GM03348 (cell line): ENCODE measurements at regions not wholly inside any gene's neighbourhood (a gene's known extent, or its start where the extent isn't known, plus 50 kb on each side); places are given as distances from the start of the nearest gene placed in this dataset.
"Not testable (repeated sequence)": the region's sequence is repeated elsewhere in the genome, so short reads cannot be mapped to it uniquely, and the experiment has no call there.

Experiments
- DNase-seq: peaks from one replicate; pipeline ENCODE4 v3.0.0; 2012; ENCODE audit warnings: low spot score

DNA sequence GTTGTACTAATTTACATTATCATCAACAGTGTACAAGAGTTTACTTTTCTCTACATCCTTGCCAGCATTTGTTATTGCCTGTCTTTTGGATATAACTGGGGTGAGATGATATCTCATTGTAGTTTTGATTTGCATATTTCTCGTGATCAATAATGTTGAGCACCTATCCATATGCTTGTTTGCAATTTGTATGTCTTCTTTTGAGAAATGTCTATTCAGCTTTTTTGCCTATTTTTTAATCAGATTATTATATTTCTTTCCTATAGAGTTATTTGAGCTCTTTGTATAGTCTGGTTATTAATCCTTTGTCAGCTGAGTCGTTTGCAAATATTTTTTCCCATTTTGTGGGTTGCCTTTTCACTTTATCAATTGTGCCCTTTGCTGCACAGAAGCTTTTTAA is 540.8 kb upstream of the SGO1 start:
- no peak for DNase-seq

DNA sequence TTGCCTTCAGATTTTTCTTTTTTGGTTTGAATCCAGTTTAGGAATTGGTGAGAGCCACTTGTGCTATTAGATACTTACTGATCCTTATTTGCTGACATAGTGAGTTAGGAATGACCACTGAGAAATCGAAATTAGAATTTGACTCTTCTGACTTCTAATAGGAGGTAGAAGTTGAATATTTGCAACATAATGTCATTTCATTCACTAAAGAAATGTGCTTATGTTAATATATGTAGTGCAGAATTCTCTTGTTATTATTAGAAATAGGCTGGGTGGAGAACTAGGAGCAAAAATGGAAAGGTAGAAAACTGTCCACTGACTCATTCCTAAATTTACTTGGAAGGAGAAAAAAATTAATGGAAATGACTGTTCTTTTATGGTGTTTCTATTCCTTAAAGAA is 538.2 kb upstream of the SGO1 start:
- DNase-seq, result no peak

DNA sequence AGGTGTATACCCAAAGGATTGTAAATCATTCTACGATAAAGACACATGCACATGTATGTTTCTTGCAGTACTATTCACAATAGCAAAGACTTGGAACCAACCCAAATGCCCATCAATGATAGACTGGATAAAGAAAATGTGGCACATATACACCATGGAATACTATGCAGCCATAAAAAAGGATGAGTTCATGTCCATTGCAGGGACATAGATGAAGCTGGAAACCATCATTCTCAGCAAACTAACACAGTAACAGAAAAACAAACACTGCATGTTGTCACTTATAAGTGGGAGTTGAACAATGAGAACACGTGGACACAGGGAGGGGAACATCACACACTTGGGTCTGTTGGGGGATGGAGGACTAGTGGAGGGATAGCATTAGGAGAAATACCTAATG is 530.4 kb upstream of the SGO1 start:
- DNase-seq, result not testable (repeated sequence)

DNA sequence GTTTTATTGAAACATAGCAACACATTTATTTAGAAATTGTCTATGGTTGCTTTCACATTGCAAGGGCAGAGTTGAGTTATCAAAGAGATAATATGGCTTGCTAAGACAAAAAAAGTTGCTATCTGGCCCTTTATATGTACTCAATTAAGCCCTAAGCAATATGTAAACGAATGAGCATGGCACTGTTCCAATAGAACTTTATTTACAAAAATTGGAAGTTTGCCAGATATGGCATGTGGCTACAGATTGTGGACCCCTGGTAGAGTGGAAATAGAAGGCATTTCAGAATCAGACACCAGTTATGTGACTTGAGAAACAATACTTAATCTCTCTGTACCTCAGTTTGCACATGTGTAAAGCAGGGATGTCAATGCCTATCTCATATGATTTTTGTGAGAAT is 515.6 kb upstream of the SGO1 start:
- no peak for DNase-seq

DNA sequence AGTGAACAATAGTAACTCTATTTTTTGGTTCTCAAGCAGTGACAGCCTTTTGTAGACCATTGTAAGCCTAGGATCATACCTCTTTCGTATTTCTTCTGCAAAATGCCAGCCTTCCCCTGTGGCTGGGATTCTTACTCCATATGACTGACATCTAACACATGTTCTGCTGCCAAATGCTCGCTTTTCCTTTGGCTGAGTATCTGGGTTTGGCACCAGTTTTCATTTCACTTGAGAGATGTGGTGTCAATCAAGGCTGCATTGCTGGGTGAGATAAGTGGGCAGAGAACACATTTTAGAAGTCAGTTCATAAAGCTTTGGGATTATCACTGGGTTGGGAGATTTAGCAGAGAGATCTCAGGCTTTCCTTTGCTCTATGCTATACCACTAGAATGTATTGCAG is 514.7 kb upstream of the SGO1 start:
- DNase-seq, result no peak

DNA sequence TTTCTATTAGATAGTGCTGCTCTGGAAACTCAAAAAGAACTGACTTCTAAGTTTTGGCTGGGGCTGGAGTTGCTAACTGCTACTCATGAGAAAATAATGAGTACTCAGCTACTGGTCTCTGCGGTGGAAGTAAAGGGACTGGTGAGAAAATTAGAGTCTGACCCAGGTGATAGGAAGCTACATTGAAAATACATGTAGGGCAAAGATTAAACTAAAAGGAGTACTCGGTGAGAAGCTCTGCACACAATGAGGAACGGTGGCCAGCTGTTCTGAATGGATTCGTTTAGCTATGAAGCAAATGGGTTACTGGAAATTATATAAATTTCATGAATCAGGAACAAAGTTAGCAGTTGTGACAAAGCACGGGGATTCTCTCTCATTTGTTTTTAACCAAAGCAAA is 512.9 kb upstream of the SGO1 start:
- DNase-seq, result no peak

DNA sequence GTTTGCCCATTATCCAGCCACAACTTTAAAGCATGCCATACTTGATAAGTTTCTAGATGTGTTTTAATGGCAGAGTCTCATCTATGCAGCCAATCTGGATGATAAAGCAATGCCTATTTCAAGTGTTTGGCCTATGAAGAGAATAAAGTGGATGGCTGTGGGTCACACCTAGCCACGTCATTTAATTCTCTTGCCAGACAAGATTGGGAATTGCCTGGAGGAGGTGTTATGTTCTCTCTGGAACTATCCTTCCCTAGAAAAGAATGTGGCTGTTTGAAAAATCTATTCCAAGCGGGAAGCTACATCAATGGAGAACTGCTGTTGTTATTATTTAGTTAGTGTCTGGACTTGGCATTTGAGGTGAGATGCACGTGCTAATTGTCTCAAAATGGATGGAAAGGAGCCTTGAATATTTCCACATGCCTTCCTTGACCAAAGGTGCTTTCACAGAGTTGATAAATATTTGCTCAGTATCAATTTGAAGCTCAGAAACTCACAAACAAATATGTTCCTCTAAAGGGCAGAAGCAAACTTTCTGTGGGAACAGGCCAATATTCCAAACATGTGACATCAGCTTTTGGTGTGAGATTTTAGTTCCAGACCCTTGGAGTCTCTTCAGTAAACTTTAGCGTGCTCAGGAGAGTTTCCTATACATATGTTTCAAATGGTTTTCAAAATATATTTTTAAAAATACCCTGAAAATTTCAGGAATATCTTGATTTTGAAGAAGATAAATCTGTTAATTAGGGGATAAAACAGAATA is 510.6 kb upstream of the SGO1 start:
- DNase-seq, result no peak

DNA sequence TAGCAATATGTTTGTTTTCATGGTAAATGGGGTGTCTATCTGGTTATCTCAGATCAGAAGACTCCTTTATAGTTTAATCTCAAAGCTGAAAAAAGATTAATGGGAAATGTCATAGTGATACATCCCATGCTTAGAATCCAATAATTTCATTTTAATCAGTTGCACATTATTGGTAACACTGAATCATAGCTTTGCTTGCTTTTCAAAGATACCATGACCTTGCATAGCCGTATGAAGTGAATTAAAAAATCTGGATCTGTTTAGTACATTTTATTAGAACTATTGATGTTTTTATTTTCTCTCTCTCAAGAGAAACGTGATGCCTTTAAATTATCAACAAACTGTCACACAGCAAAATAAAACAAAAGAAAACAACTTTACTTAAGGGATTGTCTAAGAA is 506.7 kb upstream of the SGO1 start:
- no peak for DNase-seq

DNA sequence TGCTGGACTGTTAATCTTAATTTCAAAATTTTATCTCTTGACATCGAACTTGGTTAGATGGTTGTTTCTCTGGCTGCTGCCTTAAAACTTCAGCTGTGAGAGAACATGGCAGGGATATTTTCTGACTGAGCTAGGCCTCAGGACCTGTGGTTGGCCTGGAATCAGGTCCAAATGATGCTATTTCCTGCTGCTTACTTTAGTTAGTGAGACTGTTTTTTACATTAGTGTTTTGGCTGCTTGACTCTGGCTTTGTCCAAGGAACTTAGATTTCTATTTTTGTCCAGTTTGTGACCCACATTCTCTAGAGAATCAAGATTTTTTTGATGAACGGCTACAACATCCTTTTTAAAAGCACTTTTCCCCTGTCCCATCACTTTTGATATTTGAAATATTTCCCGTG is 497.9 kb upstream of the SGO1 start:
- DNase-seq, result peak; percentile 66

DNA sequence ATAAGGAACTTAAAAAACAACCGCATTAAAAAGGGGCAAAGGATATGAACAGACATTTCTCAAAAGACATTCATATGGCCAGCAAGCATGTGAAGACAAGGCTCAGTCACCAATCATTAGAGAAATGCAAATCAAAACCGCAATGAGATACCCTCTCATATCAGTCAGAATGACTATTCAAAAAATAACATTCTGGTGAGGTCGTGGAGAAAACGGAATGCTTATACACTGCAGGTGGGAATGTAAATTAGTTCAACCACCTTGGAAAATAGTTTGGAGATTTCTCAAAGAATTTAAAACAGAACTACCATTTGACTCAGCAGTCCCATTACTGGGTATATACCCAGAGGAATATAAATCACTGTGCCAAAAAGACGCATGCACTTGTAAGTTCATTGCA is 496.6 kb upstream of the SGO1 start:
- DNase-seq, result no peak

DNA sequence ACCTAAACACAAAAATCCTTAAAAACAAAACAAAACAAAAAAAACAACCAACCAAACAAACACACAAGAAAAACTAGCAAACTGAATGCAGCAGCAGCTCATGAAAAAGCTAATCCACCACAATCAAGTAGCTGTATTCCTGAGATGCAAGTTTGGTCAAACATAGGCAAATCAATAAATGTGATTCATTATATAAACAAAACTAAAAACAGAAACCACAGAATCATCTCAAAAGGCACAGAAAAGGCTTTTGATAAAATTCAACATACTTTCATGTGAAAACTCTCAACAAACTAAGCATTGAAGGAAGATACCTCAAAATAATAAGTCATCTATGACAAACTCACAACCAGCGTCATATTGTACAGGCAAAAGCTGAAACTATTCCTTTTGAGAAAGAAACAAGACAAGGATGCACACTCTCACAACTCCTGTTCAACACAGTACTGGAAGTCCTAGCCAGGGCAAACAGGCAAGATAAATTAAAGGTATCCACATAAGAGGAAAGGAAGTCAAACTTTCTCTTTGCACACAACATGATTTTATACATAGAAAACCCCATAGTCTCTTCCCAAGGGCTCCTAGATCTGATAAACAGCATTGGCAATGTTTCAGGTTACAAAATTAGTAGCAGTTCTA is 495.1 kb upstream of the SGO1 start:
- DNase-seq, result no peak

DNA sequence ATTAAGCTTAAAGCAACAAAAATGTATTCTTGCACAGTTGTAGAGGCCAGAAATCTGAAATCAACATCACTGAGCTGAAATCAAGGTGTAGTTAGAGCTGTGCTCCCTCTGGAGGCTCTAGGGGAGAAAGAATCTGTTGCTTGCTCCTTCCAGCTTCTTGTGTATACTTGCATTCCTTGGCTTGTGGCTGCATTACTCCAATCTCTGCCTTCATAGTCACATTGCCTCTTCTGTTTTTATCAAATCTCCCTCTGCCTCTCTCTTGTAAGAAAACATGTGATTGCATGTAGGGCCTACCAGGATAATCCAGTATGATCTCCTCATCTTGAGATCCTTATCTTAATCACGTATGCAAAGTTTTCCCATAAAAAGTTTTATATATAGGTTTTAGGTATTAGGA is 487.9 kb upstream of the SGO1 start:
- DNase-seq, result no peak

DNA sequence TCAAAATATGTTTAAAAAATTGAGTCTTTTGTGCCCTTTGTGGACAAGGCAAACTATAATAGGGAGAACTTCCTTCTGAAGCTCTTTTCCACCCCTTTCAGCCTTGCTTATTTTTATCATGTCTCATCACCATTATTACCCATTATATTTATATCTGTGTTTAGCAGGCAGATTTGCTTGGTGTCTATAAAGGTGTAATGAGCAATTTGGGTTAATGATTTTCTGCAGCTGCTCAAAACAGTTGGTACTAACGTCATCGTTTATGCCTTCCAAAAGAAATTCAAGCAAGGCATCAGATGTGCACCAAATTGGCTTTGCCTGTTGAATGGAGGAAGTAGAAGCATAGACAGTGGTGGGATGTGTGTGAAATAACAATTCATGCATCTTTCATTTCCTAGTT is 483.7 kb upstream of the SGO1 start:
- DNase-seq, result no peak

DNA sequence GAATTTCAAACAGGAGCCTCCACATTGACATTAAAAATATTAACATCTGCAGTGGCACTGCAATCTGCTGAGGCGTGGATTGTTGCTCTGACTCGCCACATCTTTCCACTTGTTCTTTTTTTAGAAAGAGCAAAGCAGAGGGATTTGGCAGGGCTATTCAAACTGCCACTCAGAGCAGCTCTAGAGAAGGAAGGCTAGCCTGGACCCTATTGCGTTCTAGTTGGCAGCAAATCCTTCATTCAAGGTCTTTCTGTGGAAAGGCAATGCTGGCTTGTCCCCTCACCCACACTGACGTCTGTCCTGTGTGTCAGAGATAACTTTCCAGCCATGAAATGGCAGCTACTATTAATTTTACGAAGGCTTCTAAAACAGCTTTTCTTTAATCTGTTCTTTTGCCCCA is 483.2 kb upstream of the SGO1 start:
- peak; percentile 24 for DNase-seq

DNA sequence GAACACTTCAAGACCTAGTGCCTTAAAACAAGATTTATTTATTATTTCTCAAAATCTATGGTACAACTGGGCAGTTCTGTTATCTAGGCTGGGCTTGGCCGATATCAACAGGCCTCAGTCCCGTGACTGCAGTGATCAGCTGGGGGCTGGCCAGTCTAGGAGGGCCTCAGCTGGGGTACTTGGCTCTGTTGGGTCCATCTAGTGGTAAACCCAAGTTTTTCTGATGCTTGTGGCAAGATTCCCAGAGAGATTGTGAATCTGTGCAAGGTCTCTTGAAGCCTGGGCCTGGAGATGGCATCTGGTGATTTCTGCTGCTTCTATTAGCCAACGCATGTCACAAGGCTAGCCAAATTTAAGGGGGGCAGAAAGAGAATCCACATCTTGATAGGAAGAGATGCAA is 482.4 kb upstream of the SGO1 start:
- no peak for DNase-seq

DNA sequence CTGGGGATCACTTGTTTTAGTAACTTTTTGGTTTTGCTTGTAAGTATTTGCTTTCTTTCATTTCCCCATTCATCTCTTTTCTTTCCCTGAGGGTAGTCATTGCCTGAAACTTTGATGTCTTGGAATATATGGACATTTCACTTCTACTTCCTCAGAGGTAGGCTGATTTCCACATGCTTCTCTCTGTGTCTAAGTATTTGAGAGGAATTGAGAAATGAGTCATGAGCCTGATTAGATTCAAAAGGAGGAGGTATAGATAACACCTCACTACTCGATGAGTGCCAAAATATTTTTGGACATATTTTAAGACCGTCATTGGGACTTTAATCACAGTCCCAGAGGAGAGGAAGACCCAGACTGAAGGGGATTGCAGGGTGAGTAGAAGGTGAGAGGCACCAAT is 480.1 kb upstream of the SGO1 start:
- peak; percentile 18 for DNase-seq

DNA sequence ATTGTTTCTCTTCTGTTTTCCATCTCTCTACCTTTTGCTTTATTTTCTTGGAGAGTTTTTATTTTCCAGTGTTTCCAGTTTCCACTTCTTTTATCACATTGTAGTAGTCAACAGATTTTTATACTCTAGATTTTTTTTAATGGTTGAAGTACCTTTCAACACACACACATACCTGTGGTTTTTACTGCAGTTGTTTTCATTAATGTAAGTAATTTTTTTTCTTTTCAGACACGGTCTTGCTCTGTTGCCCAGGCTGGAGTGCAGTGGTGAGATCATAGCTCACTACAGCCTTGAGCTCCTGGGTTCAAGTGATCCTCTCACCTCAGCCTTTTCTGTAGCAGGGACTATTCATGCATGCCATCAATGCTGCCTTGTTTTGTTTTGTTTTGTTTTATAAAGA is 472.5 kb upstream of the SGO1 start:
- no peak for DNase-seq

DNA sequence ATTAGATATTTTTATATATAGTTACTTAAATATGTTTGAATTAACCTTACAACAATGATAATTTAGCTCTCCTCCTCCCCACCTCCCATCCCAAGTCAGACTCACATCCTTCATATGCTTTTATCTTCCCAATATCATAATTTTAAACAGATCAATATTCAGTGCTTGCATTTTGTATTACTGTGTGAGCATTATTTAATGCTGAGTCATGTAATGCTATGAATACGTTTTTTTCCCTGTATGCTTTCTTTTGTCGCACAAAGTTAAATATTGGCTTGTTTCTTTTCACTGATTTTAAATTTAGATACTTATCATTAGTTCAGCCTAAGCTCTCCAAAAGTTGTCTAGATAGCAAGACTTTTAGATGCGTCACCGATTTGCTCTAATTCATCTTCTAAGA is 471.6 kb upstream of the SGO1 start:
- DNase-seq, result no peak

DNA sequence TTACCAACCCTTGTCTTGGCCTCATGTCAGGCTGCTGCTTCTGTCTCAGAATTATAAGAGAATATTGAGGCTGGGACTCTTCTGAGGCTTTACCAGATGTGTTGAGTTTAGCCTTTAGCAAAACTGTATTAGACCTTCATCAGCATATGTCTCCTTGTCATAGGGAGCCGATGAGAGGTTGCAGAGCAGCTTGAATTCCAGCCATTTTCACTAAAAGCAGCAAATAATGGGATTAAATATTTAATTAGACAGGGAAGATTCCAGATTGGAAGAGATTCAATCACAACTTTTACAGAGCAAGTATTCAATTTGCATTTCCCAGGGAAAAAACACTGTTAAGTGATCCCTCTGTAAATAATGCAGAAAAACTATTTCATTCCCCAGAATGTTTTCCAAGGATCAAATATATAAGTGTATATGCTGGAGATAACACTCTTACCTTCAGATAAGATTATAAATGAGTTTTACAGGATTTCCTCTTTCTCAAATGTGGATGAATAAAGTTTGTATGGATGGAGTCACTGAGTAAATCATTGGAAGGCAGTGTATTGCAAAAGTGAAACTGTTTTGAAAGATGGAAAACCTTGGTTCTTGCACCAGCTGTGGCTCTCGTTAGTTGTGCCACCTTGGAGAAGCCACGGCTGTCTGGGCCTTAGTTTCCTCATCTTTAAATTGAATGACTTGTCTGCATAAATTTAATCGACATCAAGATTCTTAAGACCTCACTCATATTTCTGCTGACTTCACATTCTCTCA is 466.4 kb upstream of the SGO1 start:
- DNase-seq, result no peak

DNA sequence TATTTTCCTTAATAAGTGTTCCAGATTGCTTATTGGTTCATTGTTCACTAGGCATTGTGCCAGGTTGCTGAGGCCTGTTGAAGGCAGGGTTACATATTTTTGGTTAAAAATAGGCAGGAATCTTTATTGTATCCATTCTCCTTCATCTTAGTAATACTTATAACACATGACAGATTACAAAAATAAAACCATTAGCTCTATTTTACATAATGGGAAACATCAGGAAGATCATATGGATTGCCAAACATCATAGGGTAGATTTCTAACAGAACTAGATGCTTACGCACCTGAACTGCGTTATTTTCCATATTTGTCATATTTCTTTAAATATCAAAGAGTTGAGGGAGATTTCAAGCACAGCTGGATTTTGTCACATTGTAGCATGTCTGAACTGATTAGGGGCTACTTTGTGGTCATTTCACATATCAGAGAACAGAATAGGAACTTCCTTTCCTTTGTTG is 462.9 kb upstream of the SGO1 start:
- DNase-seq, result no peak

DNA sequence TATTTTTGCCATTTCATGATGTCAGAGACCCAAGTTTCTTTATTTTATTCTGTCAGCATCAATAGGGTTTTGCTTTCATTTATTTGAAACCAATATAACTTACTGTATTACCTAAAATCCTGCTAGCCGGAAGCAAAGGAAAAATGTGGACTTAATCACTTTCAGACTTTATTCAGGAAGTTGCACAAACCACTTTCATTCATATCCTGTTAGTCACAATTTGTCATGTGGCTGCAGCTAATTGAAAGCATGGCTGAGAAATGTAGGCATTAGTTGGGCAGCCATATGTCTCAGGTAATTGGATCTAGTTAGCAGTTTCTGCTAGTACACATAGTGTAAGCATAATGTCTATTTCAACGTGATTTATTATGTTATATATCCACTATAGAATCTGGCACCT is 462.3 kb upstream of the SGO1 start:
- peak; percentile 61 for DNase-seq

DNA sequence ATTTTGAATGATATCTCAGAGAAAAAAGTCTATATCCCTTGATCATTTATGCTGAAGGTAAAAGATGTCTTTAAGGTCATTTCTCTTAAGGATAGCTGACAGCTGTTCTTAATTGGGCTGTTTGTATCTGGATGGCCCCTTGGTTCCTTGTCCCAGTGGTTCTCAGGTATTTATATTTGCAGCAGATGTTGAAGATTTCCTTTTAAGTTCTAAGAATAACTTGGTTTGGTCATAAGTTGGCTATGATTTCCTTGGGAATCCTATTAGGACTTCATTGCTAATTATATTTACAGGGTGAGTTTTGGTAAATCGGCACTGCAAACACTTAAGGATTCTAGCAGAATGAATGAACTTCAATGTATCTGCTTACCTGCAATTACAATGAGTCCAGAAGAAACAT is 460.4 kb upstream of the SGO1 start:
- no peak for DNase-seq

DNA sequence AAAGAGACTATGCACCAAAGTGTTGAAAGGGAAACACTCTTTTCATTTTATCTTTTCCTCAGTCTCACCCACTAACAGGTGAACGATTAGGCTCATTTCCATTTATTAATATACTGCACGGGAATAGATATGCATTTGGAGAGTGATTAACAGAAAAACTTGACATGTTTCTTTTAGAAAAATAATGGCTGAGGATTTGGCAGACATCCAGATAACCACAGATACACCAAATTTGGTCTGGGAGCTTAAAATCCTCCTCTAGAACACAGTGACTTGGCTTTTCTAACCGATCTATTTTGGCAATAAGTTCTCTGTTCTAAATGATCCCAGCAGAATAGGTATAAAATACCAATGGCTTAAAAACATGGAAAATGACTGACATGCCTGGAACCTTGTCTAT is 459.3 kb upstream of the SGO1 start:
- no peak for DNase-seq
